B cell (primary cell): ENCODE measurements at regions not wholly inside any gene's neighbourhood (a gene's known extent, or its start where the extent isn't known, plus 50 kb on each side); places are given as distances from the start of the nearest gene placed in this dataset.

Experiments
- CTCF ChIP-seq: fragments of 200-600 bp; IDR thresholded peaks from one replicate; pipeline ENCODE4 v1.8.0; 2022; ENCODE audit warnings: antibody characterized with exemption, mild to moderate bottlenecking
- EZH2 ChIP-seq: IDR thresholded peaks from 2 replicates; pipeline ENCODE4 v1.6.1; 2012; ENCODE audit warnings: borderline replicate concordance, low read depth, mild to moderate bottlenecking, moderate library complexity, low read length; ENCODE audit not compliant: insufficient read depth, poor library complexity, severe bottlenecking

GRCh38 chr21:38721055-38721454 lies 84.7 kb upstream of the ETS2 start:
- TF ChIP-seq CTCF (no peak), EZH2 (no peak)
